Neuronal stem cell (in vitro differentiated cells): ENCODE measurements at regions not wholly inside any gene's neighbourhood (a gene's known extent, or its start where the extent isn't known, plus 50 kb on each side); places are given as distances from the start of the nearest gene placed in this dataset.

Source experiments
- DNase-seq: peaks from one replicate; pipeline ENCODE4 v3.0.0-alpha.2; 2013; ENCODE audit warnings: low spot score
- H2AFZ ChIP-seq: one replicate; pipeline ENCODE4 v1.6.1; 2013; ENCODE audit warnings: mild to moderate bottlenecking, low read length, inconsistent platforms
- H2AK5ac ChIP-seq: 2 replicates; pipeline ENCODE4 v1.6.1; 2013; ENCODE audit warnings: low read depth, mild to moderate bottlenecking, inconsistent platforms, low read length, moderate library complexity, mixed read lengths
- H2BK120ac ChIP-seq: 2 replicates; pipeline ENCODE4 v1.6.1; 2013; ENCODE audit warnings: low read depth, mild to moderate bottlenecking, inconsistent platforms, low read length, moderate library complexity, mixed read lengths
- H2BK12ac ChIP-seq: one replicate; pipeline ENCODE4 v1.6.1; 2013; ENCODE audit warnings: low read length, inconsistent platforms
- H2BK15ac ChIP-seq: 2 replicates; pipeline ENCODE4 v1.6.1; 2013; ENCODE audit warnings: mild to moderate bottlenecking, low read length, inconsistent platforms, mixed read lengths
- H2BK5ac ChIP-seq: one replicate; pipeline ENCODE4 v1.6.1; 2013; ENCODE audit warnings: inconsistent platforms, mild to moderate bottlenecking, low read length, moderate library complexity
- H3K14ac ChIP-seq: one replicate; pipeline ENCODE4 v1.6.1; 2013; ENCODE audit warnings: low read length, inconsistent platforms
- H3K18ac ChIP-seq: 2 replicates; pipeline ENCODE4 v1.6.1; 2013; ENCODE audit warnings: low read length, inconsistent platforms
- H3K23ac ChIP-seq: 2 replicates; pipeline ENCODE4 v1.6.1; 2013; ENCODE audit warnings: low read depth, mild to moderate bottlenecking, mixed read lengths, low read length, inconsistent platforms; ENCODE audit not compliant: poor library complexity
- H3K27ac ChIP-seq: replicated peaks from 3 replicates; pipeline ENCODE4 v1.5.1; 2013; ENCODE audit warnings: low read length, inconsistent platforms
- H3K27me3 ChIP-seq, 3 experiments: 2 replicates each; pipeline ENCODE4 v1.6.1; 2013; ENCODE audit warnings: low read length in 3 of 3, mild to moderate bottlenecking in 2 of 3, inconsistent platforms in 1 of 3, low read depth in 1 of 3, mixed read lengths in 1 of 3, moderate library complexity in 1 of 3; ENCODE audit not compliant: control insufficient read depth in 3 of 3, insufficient read depth in 3 of 3
- H3K36me3 ChIP-seq, 2 donors: replicated peaks in 1 of 2; 2 replicates each; pipeline ENCODE4 v1.6.1; 2013; ENCODE audit warnings: low read length in 2 of 2; ENCODE audit not compliant: control insufficient read depth in 2 of 2, insufficient read depth in 2 of 2
- H3K4ac ChIP-seq: 2 replicates; pipeline ENCODE4 v1.6.1; 2013; ENCODE audit warnings: inconsistent platforms, mild to moderate bottlenecking, low read length, moderate library complexity
- H3K4me1 ChIP-seq, 2 donors: 1 replicate in 1 of 2; 2 replicates in 1 of 2; pipeline ENCODE4 v1.6.1; 2013; ENCODE audit warnings: low read length in 2 of 2, low read depth in 1 of 2; ENCODE audit not compliant: control insufficient read depth in 2 of 2, insufficient read depth in 1 of 2
- H3K4me2 ChIP-seq: one replicate; pipeline ENCODE4 v1.6.1; 2013; ENCODE audit warnings: mild to moderate bottlenecking, low read length, inconsistent platforms; ENCODE audit not compliant: insufficient read depth, poor library complexity, severe bottlenecking
- H3K4me3 ChIP-seq, 2 donors: 2 replicates each; pipeline ENCODE4 v1.5.1; 2013; ENCODE audit warnings: low read length in 2 of 2, mild to moderate bottlenecking in 2 of 2, inconsistent platforms in 1 of 2, moderate library complexity in 1 of 2
- H3K79me1 ChIP-seq: one replicate; pipeline ENCODE4 v1.6.1; 2013; ENCODE audit warnings: low read depth, mild to moderate bottlenecking, inconsistent platforms, low read length, moderate library complexity
- H3K9ac ChIP-seq: one replicate; pipeline ENCODE4 v1.6.1; 2013; ENCODE audit warnings: mild to moderate bottlenecking, low read depth, low read length, inconsistent platforms; ENCODE audit not compliant: poor library complexity
- H3K9me3 ChIP-seq, 2 donors: replicated peaks in 1 of 2; 2 replicates each; pipeline versions ENCODE3 to v1.6.1; 2013; ENCODE audit warnings: low read length in 2 of 2, mild to moderate bottlenecking in 2 of 2, inconsistent platforms in 1 of 2, low read depth in 1 of 2, mixed read lengths in 1 of 2, moderate library complexity in 1 of 2; ENCODE audit not compliant: control insufficient read depth in 2 of 2, insufficient read depth in 1 of 2
- H4K8ac ChIP-seq: one replicate; pipeline ENCODE4 v1.6.1; 2013; ENCODE audit warnings: low read depth, mild to moderate bottlenecking, inconsistent platforms, low read length, moderate library complexity
- H4K91ac ChIP-seq: one replicate; pipeline ENCODE4 v1.6.1; 2013; ENCODE audit warnings: low read length, low read depth, mild to moderate bottlenecking, inconsistent platforms; ENCODE audit not compliant: poor library complexity
- WGBS, 2 donors: extraction: QIAGEN DNeasy Blood & Tissue Kit; methylation state at CpG; one replicate each; pipeline ENCODE4 v1.1.7; 2013; ENCODE audit warnings: missing lambda C conversion rate in 2 of 2, mixed read lengths in 1 of 2; ENCODE audit not compliant: insufficient read length in 2 of 2, insufficient replicate concordance in 1 of 2; ENCODE audit errors: extremely low coverage in 2 of 2; 5-methylcytosine and 5-hydroxymethylcytosine counted together

DNA sequence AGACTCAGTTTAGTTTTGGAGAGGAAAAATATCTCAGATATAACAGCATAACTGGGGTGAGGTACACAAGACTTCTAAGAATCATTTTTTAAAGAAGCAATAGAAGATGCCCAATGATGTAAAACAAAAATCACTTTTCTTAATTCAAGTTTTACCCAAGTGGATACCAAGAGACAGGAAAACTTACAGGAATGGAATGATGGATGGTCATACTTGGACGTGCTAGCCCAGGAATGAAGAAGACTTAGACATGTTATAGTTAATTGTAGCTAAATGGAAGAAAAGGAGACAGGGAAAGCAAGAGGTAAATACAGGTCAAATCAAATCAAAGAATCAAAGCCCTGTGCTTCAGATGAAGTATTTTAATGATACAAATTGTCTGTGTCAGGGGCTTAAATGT is 312.7 kb upstream of the KCNJ16 start:
- no peak overlapping the region for H3K27ac ChIP-seq
- no CpG with 5 or more reads among the region's 1 CpG for WGBS, 2 donors
- no peak overlapping the region for H2BK15ac ChIP-seq
- no peaks in the 10 kb centered on the region for H3K36me3 ChIP-seq
- no peak overlapping the region for H3K4me3 ChIP-seq
- H3K9me3 ChIP-seq, result no peaks in the 10 kb centered on the region
- H2AK5ac ChIP-seq, result no peak overlapping the region
- DNase-seq, result no peak
- H3K27me3 ChIP-seq, result no peaks in the 10 kb centered on the region
- H4K91ac ChIP-seq, result no peak overlapping the region
- H2AFZ ChIP-seq, result no peak overlapping the region
- no peak overlapping the region for H4K8ac ChIP-seq
- no peak overlapping the region for H3K4me2 ChIP-seq
- no peak overlapping the region for H3K14ac ChIP-seq
- no peak overlapping the region for H3K23ac ChIP-seq
- no peak overlapping the region for H2BK5ac ChIP-seq
- H2BK120ac ChIP-seq, result no peak overlapping the region
- H3K79me1 ChIP-seq, result no peaks in the 10 kb centered on the region
- H3K4ac ChIP-seq, result no peak overlapping the region
- no peak overlapping the region for H3K9ac ChIP-seq
- no peaks in the 10 kb centered on the region for H3K4me1 ChIP-seq
- no peak overlapping the region for H2BK12ac ChIP-seq
- H3K18ac ChIP-seq, result no peak overlapping the region

DNA sequence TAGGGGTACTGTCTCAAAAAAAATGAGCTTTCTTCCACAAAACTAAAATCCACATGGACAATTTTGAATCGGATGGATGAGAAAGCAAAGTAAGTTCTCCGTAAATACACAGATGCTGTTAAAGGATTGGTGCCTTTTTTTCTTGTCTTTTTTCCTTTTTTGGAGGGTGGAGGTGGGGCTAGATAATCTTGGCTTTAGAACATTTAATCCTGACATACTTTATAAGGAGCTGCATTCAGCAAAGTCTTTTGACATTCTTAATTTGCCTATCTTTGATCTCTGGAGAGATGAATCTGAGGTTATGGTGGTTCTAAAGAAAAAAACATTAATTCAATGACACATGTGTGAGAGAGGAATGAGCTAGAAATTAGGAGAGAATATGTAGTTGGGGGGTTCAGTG is 312.3 kb upstream of the KCNJ16 start:
- Histone ChIP-seq H2AFZ (no peak overlapping the region), H3K79me1 (no peaks in the 10 kb centered on the region), H4K91ac (no peak overlapping the region), H3K4ac (no peak overlapping the region), H2BK15ac (no peak overlapping the region), H3K23ac (no peak overlapping the region), H4K8ac (no peak overlapping the region), H3K4me2 (no peak overlapping the region), H3K9me3 (no peaks in the 10 kb centered on the region), H3K27ac (no peak overlapping the region), H2BK12ac (no peak overlapping the region), H3K36me3 (no peaks in the 10 kb centered on the region), H3K4me3 (no peak overlapping the region), H3K18ac (no peak overlapping the region), H3K14ac (no peak overlapping the region), H3K9ac (no peak overlapping the region), H2AK5ac (no peak overlapping the region), H2BK120ac (no peak overlapping the region), H3K27me3 (no peaks in the 10 kb centered on the region), H2BK5ac (no peak overlapping the region), H3K4me1 (no peaks in the 10 kb centered on the region)
- WGBS, 2 donors, result no CpG with 5 or more reads among the region's 2 CpGs
- no peak for DNase-seq

DNA sequence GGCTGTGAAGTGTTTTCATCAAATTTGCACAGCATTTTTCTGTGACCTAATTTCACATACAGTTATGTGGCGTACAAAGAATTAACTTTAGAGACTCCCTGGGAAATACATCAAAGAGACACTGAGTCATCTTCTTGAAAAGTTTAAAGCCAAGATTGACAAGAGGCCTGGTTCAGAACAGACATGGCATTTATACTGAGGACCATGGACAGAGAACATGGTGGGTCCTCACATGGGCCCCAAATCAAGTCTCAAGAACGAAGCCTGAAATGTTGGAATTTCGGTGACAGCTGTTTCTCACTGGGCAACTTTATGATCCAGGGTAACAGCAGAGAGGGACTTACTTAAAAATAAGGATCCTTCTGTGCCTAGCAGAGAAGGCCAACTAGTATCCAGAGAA is 311.5 kb upstream of the KCNJ16 start:
- H2AK5ac ChIP-seq, result no peak overlapping the region
- no peak overlapping the region for H4K91ac ChIP-seq
- H3K9ac ChIP-seq, result no peak overlapping the region
- no peak overlapping the region for H2BK5ac ChIP-seq
- H3K4me3 ChIP-seq, result no peak overlapping the region
- H3K18ac ChIP-seq, result no peak overlapping the region
- H3K23ac ChIP-seq, result no peak overlapping the region
- H3K4me2 ChIP-seq, result no peak overlapping the region
- H3K27ac ChIP-seq, result no peak overlapping the region
- no peak overlapping the region for H2AFZ ChIP-seq
- H2BK120ac ChIP-seq, result no peak overlapping the region
- H2BK15ac ChIP-seq, result no peak overlapping the region
- no peak overlapping the region for H3K14ac ChIP-seq
- WGBS, 2 donors, result no CpG with 5 or more reads among the region's 3 CpGs
- H3K27me3 ChIP-seq, result no peaks in the 10 kb centered on the region
- no peak overlapping the region for H3K4ac ChIP-seq
- H3K4me1 ChIP-seq, result no peaks in the 10 kb centered on the region
- no peaks in the 10 kb centered on the region for H3K36me3 ChIP-seq
- H3K79me1 ChIP-seq, result no peaks in the 10 kb centered on the region
- DNase-seq, result no peak
- no peaks in the 10 kb centered on the region for H3K9me3 ChIP-seq
- no peak overlapping the region for H4K8ac ChIP-seq
- H2BK12ac ChIP-seq, result no peak overlapping the region

DNA sequence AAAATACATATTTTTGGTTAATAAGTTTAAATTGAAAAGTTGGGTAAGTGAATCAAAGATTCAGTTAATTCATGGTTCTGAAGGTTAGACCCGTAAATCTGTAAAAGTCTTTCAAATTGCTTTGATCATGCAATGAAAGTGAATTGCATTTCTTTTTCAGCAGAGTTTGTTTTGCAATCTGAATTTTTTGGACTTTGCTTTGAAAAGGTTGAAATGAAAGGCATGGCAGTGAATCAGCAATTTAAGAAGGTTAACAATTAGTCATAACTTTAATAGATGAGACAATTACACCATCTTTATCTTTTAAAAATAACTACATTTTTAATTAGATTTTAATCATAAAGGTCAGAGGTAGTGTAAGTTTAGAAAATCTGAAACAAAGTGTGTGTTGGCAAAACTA is 310.9 kb upstream of the KCNJ16 start:
- Histone ChIP-seq H3K36me3 (no peaks in the 10 kb centered on the region), H4K91ac (no peak overlapping the region), H3K18ac (no peak overlapping the region), H3K27me3 (no peaks in the 10 kb centered on the region), H4K8ac (no peak overlapping the region), H2BK5ac (no peak overlapping the region), H2AK5ac (no peak overlapping the region), H3K4me1 (no peaks in the 10 kb centered on the region), H3K14ac (no peak overlapping the region), H3K27ac (no peak overlapping the region), H2AFZ (no peak overlapping the region), H3K9me3 (peaks cover 0 to 2% of the 10 kb centered on the region in 2 donors), H3K4ac (no peak overlapping the region), H2BK120ac (no peak overlapping the region), H3K4me2 (no peak overlapping the region), H2BK15ac (no peak overlapping the region), H3K23ac (no peak overlapping the region), H3K4me3 (no peak overlapping the region), H3K79me1 (no peaks in the 10 kb centered on the region), H3K9ac (no peak overlapping the region), H2BK12ac (no peak overlapping the region)
- WGBS, 2 donors, result no CpG with 5 or more reads among the region's 1 CpG
- no peak for DNase-seq
